Ascending aorta (tissue), 2 donors: ENCODE measurements at regions not wholly inside any gene's neighbourhood (a gene's known extent, or its start where the extent isn't known, plus 50 kb on each side); places are given as distances from the start of the nearest gene placed in this dataset.

ENCODE experiments used
- DNase-seq, 2 donors: peaks; one replicate each; pipeline ENCODE4 v3.0.0-alpha.2; 2019; ENCODE audit warnings: low spot score in 2 of 2
- H3K27ac ChIP-seq, 2 donors: fragments of 200-600 bp; sonication (generic); one replicate each; pipeline ENCODE4 v1.5.1; 2016 to 2017; ENCODE audit warnings: mild to moderate bottlenecking in 1 of 2
- H3K27me3 ChIP-seq: fragments of 200-600 bp; sonication (generic); one replicate; pipeline ENCODE4 v1.5.1; 2017
- H3K36me3 ChIP-seq, 2 donors: fragments of 200-600 bp; sonication (generic); one replicate each; pipeline ENCODE4 v1.5.1; 2016
- H3K4me1 ChIP-seq, 2 donors: fragments of 200-600 bp; sonication (generic); one replicate each; pipeline ENCODE4 v1.5.1; 2016 to 2017; ENCODE audit warnings: mild to moderate bottlenecking in 1 of 2
- H3K4me3 ChIP-seq, 2 donors: fragments of 200-600 bp; sonication (generic); one replicate each; pipeline ENCODE4 v1.5.1; 2016 to 2017; ENCODE audit warnings: mild to moderate bottlenecking in 1 of 2
- H3K9me3 ChIP-seq, 2 donors: fragments of 200-600 bp; sonication (generic); one replicate each; pipeline ENCODE4 v1.5.1; 2016
- CTCF ChIP-seq, 3 experiments: fragments of 200-600 bp in 2 of 3; fragments of 450-650 bp in 1 of 3; sonication (generic) in 2 of 3; IDR thresholded peaks; one replicate each; pipeline ENCODE4 v1.5.1; 2016 to 2019; ENCODE audit warnings: antibody characterized with exemption in 3 of 3, mild to moderate bottlenecking in 1 of 3, moderate library complexity in 1 of 3
- intact Hi-C: fragments of 100-400 bp; cut with DNase I; formaldehyde crosslinking; loops from one replicate; pipeline ENCODE4 v1.15.1; 2023

- Histone ChIP-seq H3K4me1 (no peaks in the 10 kb centered on the region), H3K27me3 (no peaks in the 10 kb centered on the region), H3K9me3 (no peaks in the 10 kb centered on the region), H3K27ac (no peak overlapping the region), H3K4me3 (no peak overlapping the region), H3K36me3 (no peaks in the 10 kb centered on the region)
- DNase-seq, result no peak
- intact Hi-C loops, result no loop called here
- no peak for TF ChIP-seq CTCF (IDR thresholded peaks at IDR 0.05)
Measured at GRCh38 chr17:33381201-33381600, 88.1 kb upstream of the ASIC2 start.

- no peaks in the 10 kb centered on the region for H3K27me3 ChIP-seq
- H3K4me1 ChIP-seq, result no peaks in the 10 kb centered on the region
- H3K4me3 ChIP-seq, result no peak overlapping the region
- H3K9me3 ChIP-seq, result no peaks in the 10 kb centered on the region
- intact Hi-C loops, result no loop called here
- no peak overlapping the region for H3K27ac ChIP-seq
- TF ChIP-seq CTCF (IDR thresholded peaks at IDR 0.05), result no peak
- no peaks in the 10 kb centered on the region for H3K36me3 ChIP-seq
- no peak for DNase-seq
Measured at GRCh38 chr17:33383488-33384023, 90.5 kb upstream of the ASIC2 start.

- no peak for TF ChIP-seq CTCF (IDR thresholded peaks at IDR 0.05)
- intact Hi-C loops, result no loop called here
- no peak for DNase-seq
- Histone ChIP-seq H3K27ac (no peak overlapping the region), H3K4me3 (no peak overlapping the region), H3K27me3 (no peaks in the 10 kb centered on the region), H3K4me1 (no peaks in the 10 kb centered on the region), H3K36me3 (no peaks in the 10 kb centered on the region), H3K9me3 (no peaks in the 10 kb centered on the region)
Measured at GRCh38 chr17:33385133-33385532, 92.0 kb upstream of the ASIC2 start.

- no peak for DNase-seq
- no peaks in the 10 kb centered on the region for H3K9me3 ChIP-seq
- no peaks in the 10 kb centered on the region for H3K4me1 ChIP-seq
- no peaks in the 10 kb centered on the region for H3K36me3 ChIP-seq
- TF ChIP-seq CTCF (IDR thresholded peaks at IDR 0.05), result no peak
- H3K27me3 ChIP-seq, result no peaks in the 10 kb centered on the region
- H3K27ac ChIP-seq, result no peak overlapping the region
- intact Hi-C loops, result no loop called here
- no peak overlapping the region for H3K4me3 ChIP-seq
Measured at GRCh38 chr17:33385713-33386112, 92.6 kb upstream of the ASIC2 start.

- Histone ChIP-seq H3K27ac (no peak overlapping the region), H3K36me3 (no peaks in the 10 kb centered on the region), H3K4me3 (no peak overlapping the region), H3K27me3 (no peaks in the 10 kb centered on the region), H3K9me3 (no peaks in the 10 kb centered on the region), H3K4me1 (no peaks in the 10 kb centered on the region)
- DNase-seq, result no peak
- TF ChIP-seq CTCF (IDR thresholded peaks at IDR 0.05), result no peak
- intact Hi-C loops, result no loop called here
Measured at GRCh38 chr17:33387406-33387805, 94.3 kb upstream of the ASIC2 start.
